ENCODE measurements at regions not wholly inside any gene's neighbourhood (a gene's known extent, or its start where the extent isn't known, plus 50 kb on each side); places are given as distances from the start of the nearest gene placed in this dataset.

- TF ChIP-seq EZH2 (IDR thresholded peaks at IDR 0.05) (no peak), JUND (IDR thresholded peaks at IDR 0.05) (no peak), YY1 (IDR thresholded peaks at IDR 0.05; ENCODE audit: extremely low read depth, insufficient replicate concordance, low read depth, low read length) (no peak), ZNF274 (IDR thresholded peaks at IDR 0.05; ENCODE audit: low read depth, low read length) (no peak), ZBTB33 (IDR thresholded peaks at IDR 0.05; ENCODE audit: extremely low read depth, insufficient replicate concordance, low read length) (no peak), POLR2AphosphoS5 (IDR thresholded peaks at IDR 0.05; ENCODE audit: low read depth, low read length) (no peak), POLR2A (IDR thresholded peaks at IDR 0.05; ENCODE audit: borderline replicate concordance, extremely low read depth, insufficient read depth, insufficient read length) (no peak), EZH2phosphoT487 (IDR thresholded peaks at IDR 0.05; ENCODE audit: borderline replicate concordance) (no peak), MAX (IDR thresholded peaks at IDR 0.05) (no peak), TCF7L2 (IDR thresholded peaks at IDR 0.05; ENCODE audit: borderline replicate concordance, extremely low read depth, insufficient read depth, insufficient read length) (no peak), ELF1 (IDR thresholded peaks at IDR 0.05; ENCODE audit: borderline replicate concordance, low read depth) (no peak)
- TF ChIP-seq, protein P1, sequence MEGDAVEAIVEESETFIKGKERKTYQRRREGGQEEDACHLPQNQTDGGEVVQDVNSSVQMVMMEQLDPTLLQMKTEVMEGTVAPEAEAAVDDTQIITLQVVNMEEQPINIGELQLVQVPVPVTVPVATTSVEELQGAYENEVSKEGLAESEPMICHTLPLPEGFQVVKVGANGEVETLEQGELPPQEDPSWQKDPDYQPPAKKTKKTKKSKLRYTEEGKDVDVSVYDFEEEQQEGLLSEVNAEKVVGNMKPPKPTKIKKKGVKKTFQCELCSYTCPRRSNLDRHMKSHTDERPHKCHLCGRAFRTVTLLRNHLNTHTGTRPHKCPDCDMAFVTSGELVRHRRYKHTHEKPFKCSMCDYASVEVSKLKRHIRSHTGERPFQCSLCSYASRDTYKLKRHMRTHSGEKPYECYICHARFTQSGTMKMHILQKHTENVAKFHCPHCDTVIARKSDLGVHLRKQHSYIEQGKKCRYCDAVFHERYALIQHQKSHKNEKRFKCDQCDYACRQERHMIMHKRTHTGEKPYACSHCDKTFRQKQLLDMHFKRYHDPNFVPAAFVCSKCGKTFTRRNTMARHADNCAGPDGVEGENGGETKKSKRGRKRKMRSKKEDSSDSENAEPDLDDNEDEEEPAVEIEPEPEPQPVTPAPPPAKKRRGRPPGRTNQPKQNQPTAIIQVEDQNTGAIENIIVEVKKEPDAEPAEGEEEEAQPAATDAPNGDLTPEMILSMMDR (IDR thresholded peaks at IDR 0.05 in 2 of 3, conservative IDR thresholded peaks at IDR 0.05 in 1 of 3; ENCODE audit: borderline replicate concordance in 1 of 3, insufficient read depth in 1 of 3, low read depth in 2 of 3, low read length in 2 of 3), result no peak
- TF ChIP-seq, protein P2, sequence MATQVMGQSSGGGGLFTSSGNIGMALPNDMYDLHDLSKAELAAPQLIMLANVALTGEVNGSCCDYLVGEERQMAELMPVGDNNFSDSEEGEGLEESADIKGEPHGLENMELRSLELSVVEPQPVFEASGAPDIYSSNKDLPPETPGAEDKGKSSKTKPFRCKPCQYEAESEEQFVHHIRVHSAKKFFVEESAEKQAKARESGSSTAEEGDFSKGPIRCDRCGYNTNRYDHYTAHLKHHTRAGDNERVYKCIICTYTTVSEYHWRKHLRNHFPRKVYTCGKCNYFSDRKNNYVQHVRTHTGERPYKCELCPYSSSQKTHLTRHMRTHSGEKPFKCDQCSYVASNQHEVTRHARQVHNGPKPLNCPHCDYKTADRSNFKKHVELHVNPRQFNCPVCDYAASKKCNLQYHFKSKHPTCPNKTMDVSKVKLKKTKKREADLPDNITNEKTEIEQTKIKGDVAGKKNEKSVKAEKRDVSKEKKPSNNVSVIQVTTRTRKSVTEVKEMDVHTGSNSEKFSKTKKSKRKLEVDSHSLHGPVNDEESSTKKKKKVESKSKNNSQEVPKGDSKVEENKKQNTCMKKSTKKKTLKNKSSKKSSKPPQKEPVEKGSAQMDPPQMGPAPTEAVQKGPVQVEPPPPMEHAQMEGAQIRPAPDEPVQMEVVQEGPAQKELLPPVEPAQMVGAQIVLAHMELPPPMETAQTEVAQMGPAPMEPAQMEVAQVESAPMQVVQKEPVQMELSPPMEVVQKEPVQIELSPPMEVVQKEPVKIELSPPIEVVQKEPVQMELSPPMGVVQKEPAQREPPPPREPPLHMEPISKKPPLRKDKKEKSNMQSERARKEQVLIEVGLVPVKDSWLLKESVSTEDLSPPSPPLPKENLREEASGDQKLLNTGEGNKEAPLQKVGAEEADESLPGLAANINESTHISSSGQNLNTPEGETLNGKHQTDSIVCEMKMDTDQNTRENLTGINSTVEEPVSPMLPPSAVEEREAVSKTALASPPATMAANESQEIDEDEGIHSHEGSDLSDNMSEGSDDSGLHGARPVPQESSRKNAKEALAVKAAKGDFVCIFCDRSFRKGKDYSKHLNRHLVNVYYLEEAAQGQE (IDR thresholded peaks at IDR 0.05; ENCODE audit: low read depth), result no peak
- TF ChIP-seq, protein P3, sequence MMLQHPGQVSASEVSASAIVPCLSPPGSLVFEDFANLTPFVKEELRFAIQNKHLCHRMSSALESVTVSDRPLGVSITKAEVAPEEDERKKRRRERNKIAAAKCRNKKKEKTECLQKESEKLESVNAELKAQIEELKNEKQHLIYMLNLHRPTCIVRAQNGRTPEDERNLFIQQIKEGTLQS (IDR thresholded peaks at IDR 0.05), result no peak
These were observed 306.2 kb downstream of the PTPRU start for GRCh38 chr1:29542548-29542947.

All from HCT116 (cell line).